Fibroblast of villous mesenchyme (primary cell): ENCODE measurements at regions not wholly inside any gene's neighbourhood (a gene's known extent, or its start where the extent isn't known, plus 50 kb on each side); places are given as distances from the start of the nearest gene placed in this dataset.

Experiments used
- DNase-seq: peaks from one replicate; pipeline ENCODE4 v3.0.0-alpha.2; 2010; ENCODE audit warnings: low read depth
- H3K4me3 ChIP-seq: 2 replicates; pipeline ENCODE4 v1.5.1; 2011; ENCODE audit warnings: low read depth, mild to moderate bottlenecking, low read length
- CTCF ChIP-seq: IDR thresholded peaks from 2 replicates; pipeline ENCODE4 v1.5.1; 2012; ENCODE audit warnings: low read depth, mild to moderate bottlenecking, low read length; ENCODE audit not compliant: insufficient read depth

GRCh38 chr9:108586471-108587139 lies 269.2 kb downstream of the ACTL7B start:
- no peak for TF ChIP-seq CTCF
- no peak for DNase-seq
- H3K4me3 ChIP-seq, result no peak overlapping the region

GRCh38 chr9:108584860-108585259 lies 270.9 kb downstream of the ACTL7B start:
- H3K4me3 ChIP-seq, result no peak overlapping the region
- no peak for TF ChIP-seq CTCF
- DNase-seq, result no peak

- TF ChIP-seq CTCF, result no peak
- DNase-seq, result no peak
- H3K4me3 ChIP-seq, result no peak overlapping the region
Measured at GRCh38 chr9:108582726-108583125, 273.1 kb downstream of the ACTL7B start.

GRCh38 chr9:108579757-108580439 lies 275.9 kb downstream of the ACTL7B start:
- no peak for DNase-seq
- no peak for TF ChIP-seq CTCF
- H3K4me3 ChIP-seq, result no peak overlapping the region

- no peak for TF ChIP-seq CTCF
Measured at GRCh38 chr9:108575276-108575675, 280.5 kb downstream of the ACTL7B start.

GRCh38 chr9:108569624-108570023 lies 286.2 kb downstream of the ACTL7B start:
- no peak overlapping the region for H3K4me3 ChIP-seq
- no peak for TF ChIP-seq CTCF
- DNase-seq, result peak; percentile 42

More at GRCh38 chr9:108575276-108575675, 280.5 kb downstream of the ACTL7B start:
- DNase-seq, result no peak
- H3K4me3 ChIP-seq, result no peak overlapping the region

- no peak for TF ChIP-seq CTCF
- no peak overlapping the region for H3K4me3 ChIP-seq
- DNase-seq, result peak; percentile 29
Measured at GRCh38 chr9:108568093-108568492, 287.7 kb downstream of the ACTL7B start.
